LNCAP (cell line): ENCODE measurements at regions not wholly inside any gene's neighbourhood (a gene's known extent, or its start where the extent isn't known, plus 50 kb on each side); places are given as distances from the start of the nearest gene placed in this dataset.

ENCODE experiments used
- CTCF ChIP-seq: fragments of 450-650 bp; IDR thresholded peaks from 2 replicates; pipeline ENCODE4 v1.5.1; 2017; ENCODE audit warnings: mild to moderate bottlenecking

- no peak for TF ChIP-seq CTCF
These were observed 391.9 kb downstream of the RND3 start for GRCh38 chr2:150095361-150096095.

GRCh38 chr2:150091846-150092245 is 395.6 kb downstream of the RND3 start:
- no peak for TF ChIP-seq CTCF

- TF ChIP-seq CTCF: no peak
These were observed 397.4 kb downstream of the RND3 start for GRCh38 chr2:150090031-150090430.

GRCh38 chr2:150088538-150088937 is 398.9 kb downstream of the RND3 start:
- no peak for TF ChIP-seq CTCF

GRCh38 chr2:150085478-150085877 is 402.0 kb downstream of the RND3 start:
- no peak for TF ChIP-seq CTCF

- no peak for TF ChIP-seq CTCF
These were observed 405.5 kb downstream of the RND3 start for GRCh38 chr2:150081775-150082481.

- TF ChIP-seq CTCF: no peak
These were observed 411.2 kb downstream of the RND3 start for GRCh38 chr2:150076281-150076680.
